Liver (tissue), 8 donors: ENCODE measurements at regions not wholly inside any gene's neighbourhood (a gene's known extent, or its start where the extent isn't known, plus 50 kb on each side); places are given as distances from the start of the nearest gene placed in this dataset.

Experiments used
- DNase-seq: peaks from one replicate; pipeline ENCODE4 v3.0.0-alpha.2; 2017; ENCODE audit warnings: low spot score
- H3K27ac ChIP-seq, 2 donors: one replicate each; pipeline ENCODE4 v1.7.0; 2013; ENCODE audit warnings: inconsistent platforms in 2 of 2, low read length in 2 of 2, control low read depth in 1 of 2, low read depth in 1 of 2, mild to moderate bottlenecking in 1 of 2
- H3K27me3 ChIP-seq, 4 donors: one replicate each; pipeline versions ENCODE4 v1.6.1 to v1.7.0; 2013; ENCODE audit warnings: low read length in 3 of 4, inconsistent platforms in 1 of 4, mild to moderate bottlenecking in 1 of 4, moderate library complexity in 1 of 4; ENCODE audit not compliant: control insufficient read depth in 4 of 4, insufficient read depth in 4 of 4
- H3K36me3 ChIP-seq, 4 donors: one replicate each; pipeline versions ENCODE4 v1.6.1 to v1.7.0; 2013; ENCODE audit warnings: low read length in 3 of 4, mild to moderate bottlenecking in 3 of 4, low read depth in 1 of 4, moderate library complexity in 1 of 4; ENCODE audit not compliant: control insufficient read depth in 4 of 4, insufficient read depth in 3 of 4
- H3K4me1 ChIP-seq, 4 donors: one replicate each; pipeline versions ENCODE4 v1.6.1 to v1.7.0; 2013; ENCODE audit warnings: low read length in 3 of 4, mild to moderate bottlenecking in 3 of 4, moderate library complexity in 1 of 4; ENCODE audit not compliant: control insufficient read depth in 4 of 4, insufficient read depth in 4 of 4
- H3K4me3 ChIP-seq, 3 donors: one replicate each; pipeline versions ENCODE4 v1.6.1 to v1.7.0; 2013; ENCODE audit warnings: low read length in 3 of 3, control low read depth in 1 of 3, low read depth in 1 of 3, mild to moderate bottlenecking in 1 of 3
- H3K9ac ChIP-seq, 2 donors: one replicate each; pipeline ENCODE4 v1.7.0; 2013; ENCODE audit warnings: low read length in 2 of 2, mild to moderate bottlenecking in 2 of 2, moderate library complexity in 2 of 2, control low read depth in 1 of 2, low read depth in 1 of 2
- H3K9me3 ChIP-seq, 4 donors: one replicate each; pipeline versions ENCODE4 v1.6.1 to v1.7.0; 2013; ENCODE audit warnings: low read length in 3 of 4; ENCODE audit not compliant: control insufficient read depth in 4 of 4
- GABPA ChIP-seq, 2 donors: IDR thresholded peaks in 1 of 2; conservative IDR thresholded peaks in 1 of 2; 2 replicates each; pipeline ENCODE4 v1.6.1; 2016; ENCODE audit warnings: antibody characterized with exemption in 2 of 2, mild to moderate bottlenecking in 1 of 2, moderate library complexity in 1 of 2
- HNF4G ChIP-seq: IDR thresholded peaks from 2 replicates; pipeline ENCODE4 v1.6.1; 2016; ENCODE audit warnings: antibody characterized with exemption
- JUND ChIP-seq, 2 donors: IDR thresholded peaks; 2 replicates each; pipeline ENCODE4 v1.6.1; 2016; ENCODE audit warnings: antibody characterized with exemption in 2 of 2
- RXRA ChIP-seq, 2 donors: IDR thresholded peaks; 2 replicates each; pipeline ENCODE4 v1.6.1; 2017 to 2018; ENCODE audit warnings: antibody characterized with exemption in 2 of 2, mild to moderate bottlenecking in 1 of 2
- SP1 ChIP-seq: IDR thresholded peaks from 2 replicates; pipeline ENCODE4 v1.6.1; 2018; ENCODE audit warnings: antibody characterized with exemption, mild to moderate bottlenecking
- TAF1 ChIP-seq: conservative IDR thresholded peaks from 2 replicates; pipeline ENCODE4 v1.6.1; 2016; ENCODE audit warnings: antibody characterized with exemption, mild to moderate bottlenecking
- WGBS: extraction: QIAGEN DNeasy Blood & Tissue Kit; methylation state at CpG from one replicate; pipeline ENCODE4 v1.1.7; 2013; 5-methylcytosine and 5-hydroxymethylcytosine counted together
- TF ChIP-seq, protein P1 (sequence below): IDR thresholded peaks from 2 replicates; pipeline ENCODE4 v1.6.1; 2016; ENCODE audit warnings: antibody characterized with exemption, mild to moderate bottlenecking
- TF ChIP-seq, protein P2 (sequence below): fragments of 150-350 bp; IDR thresholded peaks from 2 replicates; pipeline ENCODE4 v1.5.1; 2017; ENCODE audit warnings: improper control_type of control experiment, low read depth, low read length; ENCODE audit not compliant: missing input control
- TF ChIP-seq, protein P3 (sequence below): IDR thresholded peaks from 2 replicates; pipeline ENCODE4 v1.6.1; 2016; ENCODE audit warnings: antibody characterized with exemption
- TF ChIP-seq, protein P4 (sequence below): IDR thresholded peaks from 2 replicates; pipeline ENCODE4 v1.6.1; 2016; ENCODE audit warnings: antibody characterized with exemption
- donor health status: healthy.
- donor health status: healthy.
- donor health status: healthy.
- donor health status: healthy.
- donor health status: healthy.

DNA sequence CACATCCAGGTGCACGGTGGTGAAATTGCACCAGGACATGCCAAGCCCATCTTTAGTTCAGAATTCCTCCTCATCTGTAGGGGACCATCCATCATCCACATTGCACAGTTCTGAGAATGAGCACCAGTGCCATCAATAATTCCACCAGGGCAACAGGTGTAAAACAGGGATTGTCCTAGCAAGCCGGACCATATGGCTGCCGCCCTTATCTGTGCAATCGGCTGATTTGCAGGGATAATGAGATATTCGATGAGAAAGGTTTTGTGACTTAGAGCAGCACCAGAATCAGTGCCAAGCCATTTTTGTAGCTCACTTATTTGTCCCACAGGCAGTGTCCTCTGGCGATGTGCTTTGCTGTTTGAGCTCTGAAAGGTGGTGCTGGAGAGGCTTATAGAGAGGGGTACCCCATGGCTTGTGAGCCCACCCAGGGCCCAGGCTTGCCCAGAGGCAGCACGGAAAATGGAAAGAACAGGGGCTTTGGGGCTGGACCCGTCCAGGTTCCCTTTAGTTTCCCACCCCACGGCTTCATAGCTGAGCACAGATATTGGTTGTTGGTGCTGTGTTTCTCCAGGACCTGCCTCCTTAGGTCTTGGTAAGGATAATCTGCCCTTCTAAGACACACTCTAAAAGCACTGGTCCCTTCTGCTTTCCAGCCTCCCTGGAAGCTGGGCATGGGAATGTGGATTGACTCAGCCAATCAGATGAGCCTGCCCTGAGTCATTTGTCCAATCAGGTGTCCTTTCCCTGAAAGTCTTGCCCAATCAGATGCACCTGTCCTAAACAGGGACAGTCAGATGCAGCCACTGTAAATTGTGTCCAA is 84.0 kb upstream of the SHANK2 start:
- WGBS = 88% methylated on average over 9 of the region's 9 CpGs
- TF ChIP-seq GABPA (IDR thresholded peaks at IDR 0.05 in 1 of 2, conservative IDR thresholded peaks at IDR 0.05 in 1 of 2) (no peak), HNF4G (no peak), SP1 (no peak), TAF1 (no peak)
- TF ChIP-seq, protein P1, sequence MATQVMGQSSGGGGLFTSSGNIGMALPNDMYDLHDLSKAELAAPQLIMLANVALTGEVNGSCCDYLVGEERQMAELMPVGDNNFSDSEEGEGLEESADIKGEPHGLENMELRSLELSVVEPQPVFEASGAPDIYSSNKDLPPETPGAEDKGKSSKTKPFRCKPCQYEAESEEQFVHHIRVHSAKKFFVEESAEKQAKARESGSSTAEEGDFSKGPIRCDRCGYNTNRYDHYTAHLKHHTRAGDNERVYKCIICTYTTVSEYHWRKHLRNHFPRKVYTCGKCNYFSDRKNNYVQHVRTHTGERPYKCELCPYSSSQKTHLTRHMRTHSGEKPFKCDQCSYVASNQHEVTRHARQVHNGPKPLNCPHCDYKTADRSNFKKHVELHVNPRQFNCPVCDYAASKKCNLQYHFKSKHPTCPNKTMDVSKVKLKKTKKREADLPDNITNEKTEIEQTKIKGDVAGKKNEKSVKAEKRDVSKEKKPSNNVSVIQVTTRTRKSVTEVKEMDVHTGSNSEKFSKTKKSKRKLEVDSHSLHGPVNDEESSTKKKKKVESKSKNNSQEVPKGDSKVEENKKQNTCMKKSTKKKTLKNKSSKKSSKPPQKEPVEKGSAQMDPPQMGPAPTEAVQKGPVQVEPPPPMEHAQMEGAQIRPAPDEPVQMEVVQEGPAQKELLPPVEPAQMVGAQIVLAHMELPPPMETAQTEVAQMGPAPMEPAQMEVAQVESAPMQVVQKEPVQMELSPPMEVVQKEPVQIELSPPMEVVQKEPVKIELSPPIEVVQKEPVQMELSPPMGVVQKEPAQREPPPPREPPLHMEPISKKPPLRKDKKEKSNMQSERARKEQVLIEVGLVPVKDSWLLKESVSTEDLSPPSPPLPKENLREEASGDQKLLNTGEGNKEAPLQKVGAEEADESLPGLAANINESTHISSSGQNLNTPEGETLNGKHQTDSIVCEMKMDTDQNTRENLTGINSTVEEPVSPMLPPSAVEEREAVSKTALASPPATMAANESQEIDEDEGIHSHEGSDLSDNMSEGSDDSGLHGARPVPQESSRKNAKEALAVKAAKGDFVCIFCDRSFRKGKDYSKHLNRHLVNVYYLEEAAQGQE = no peak
- TF ChIP-seq, protein P2, sequence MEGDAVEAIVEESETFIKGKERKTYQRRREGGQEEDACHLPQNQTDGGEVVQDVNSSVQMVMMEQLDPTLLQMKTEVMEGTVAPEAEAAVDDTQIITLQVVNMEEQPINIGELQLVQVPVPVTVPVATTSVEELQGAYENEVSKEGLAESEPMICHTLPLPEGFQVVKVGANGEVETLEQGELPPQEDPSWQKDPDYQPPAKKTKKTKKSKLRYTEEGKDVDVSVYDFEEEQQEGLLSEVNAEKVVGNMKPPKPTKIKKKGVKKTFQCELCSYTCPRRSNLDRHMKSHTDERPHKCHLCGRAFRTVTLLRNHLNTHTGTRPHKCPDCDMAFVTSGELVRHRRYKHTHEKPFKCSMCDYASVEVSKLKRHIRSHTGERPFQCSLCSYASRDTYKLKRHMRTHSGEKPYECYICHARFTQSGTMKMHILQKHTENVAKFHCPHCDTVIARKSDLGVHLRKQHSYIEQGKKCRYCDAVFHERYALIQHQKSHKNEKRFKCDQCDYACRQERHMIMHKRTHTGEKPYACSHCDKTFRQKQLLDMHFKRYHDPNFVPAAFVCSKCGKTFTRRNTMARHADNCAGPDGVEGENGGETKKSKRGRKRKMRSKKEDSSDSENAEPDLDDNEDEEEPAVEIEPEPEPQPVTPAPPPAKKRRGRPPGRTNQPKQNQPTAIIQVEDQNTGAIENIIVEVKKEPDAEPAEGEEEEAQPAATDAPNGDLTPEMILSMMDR = no peak

DNA sequence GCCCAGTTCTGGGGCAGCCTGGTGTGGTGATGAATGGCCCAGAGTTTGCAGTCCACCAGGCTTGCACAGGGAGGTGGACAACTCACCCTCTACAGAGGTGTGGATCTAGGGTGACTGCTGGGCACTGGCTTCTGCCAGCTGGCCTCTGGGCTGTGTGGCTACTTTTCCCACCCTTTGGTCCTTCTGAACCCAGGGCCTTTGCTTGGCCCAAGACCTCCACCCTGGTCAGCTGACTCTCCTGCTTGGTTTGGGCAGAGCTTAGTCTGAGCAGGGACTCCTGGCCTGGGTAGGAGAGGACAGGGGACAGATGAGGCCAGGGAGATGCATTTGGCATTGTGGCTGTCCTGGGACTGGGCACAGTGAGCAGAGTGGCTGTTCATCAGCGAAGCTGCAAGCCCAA is 83.0 kb upstream of the SHANK2 start:
- H3K9ac ChIP-seq = no peak overlapping the region
- WGBS = 85% methylated on average over 1 of the region's 1 CpG
- H3K9me3 ChIP-seq = no peaks in the 10 kb centered on the region
- no peak overlapping the region for H3K4me3 ChIP-seq
- no peaks in the 10 kb centered on the region for H3K27me3 ChIP-seq
- no peak for DNase-seq
- H3K4me1 ChIP-seq = no peaks in the 10 kb centered on the region
- no peaks in the 10 kb centered on the region for H3K36me3 ChIP-seq
- TF ChIP-seq JUND (IDR thresholded peaks at IDR 0.05) = no peak
- TF ChIP-seq, protein P3, sequence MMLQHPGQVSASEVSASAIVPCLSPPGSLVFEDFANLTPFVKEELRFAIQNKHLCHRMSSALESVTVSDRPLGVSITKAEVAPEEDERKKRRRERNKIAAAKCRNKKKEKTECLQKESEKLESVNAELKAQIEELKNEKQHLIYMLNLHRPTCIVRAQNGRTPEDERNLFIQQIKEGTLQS = no peak
- no peak overlapping the region for H3K27ac ChIP-seq

More for the DNA sequence above, 84.0 kb upstream of the SHANK2 start:
- Histone ChIP-seq H3K9me3 (no peaks in the 10 kb centered on the region), H3K4me3 (no peak overlapping the region), H3K4me1 (no peaks in the 10 kb centered on the region), H3K27me3 (no peaks in the 10 kb centered on the region), H3K36me3 (no peaks in the 10 kb centered on the region), H3K9ac (no peak overlapping the region), H3K27ac (no peak overlapping the region)
- DNase-seq = no peak

DNA sequence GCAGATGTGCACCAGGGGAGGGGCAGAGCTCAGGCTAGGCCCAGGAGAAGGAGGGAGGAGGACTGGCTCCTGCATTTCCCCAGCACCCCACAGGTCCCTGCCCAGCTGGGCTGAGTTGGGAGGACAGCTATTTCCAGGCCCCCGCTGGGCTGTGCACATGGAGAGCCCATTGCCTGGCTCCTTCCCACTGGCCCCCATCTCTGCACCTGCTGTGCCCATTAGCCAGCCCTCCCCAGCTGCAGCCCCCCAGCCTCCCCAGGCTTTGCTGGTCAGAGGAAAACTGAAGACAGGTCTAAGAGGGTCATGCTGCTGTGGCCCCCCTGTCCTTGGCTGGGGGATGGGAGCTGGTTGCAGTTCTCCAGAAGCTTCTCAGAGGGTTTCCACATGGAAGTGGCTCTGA is 81.8 kb upstream of the SHANK2 start:
- 97% methylated on average over 1 of the region's 1 CpG for WGBS
- H3K4me1 ChIP-seq = no peaks in the 10 kb centered on the region
- no peaks in the 10 kb centered on the region for H3K36me3 ChIP-seq
- H3K9me3 ChIP-seq = no peaks in the 10 kb centered on the region
- no peak overlapping the region for H3K4me3 ChIP-seq
- no peak overlapping the region for H3K27ac ChIP-seq
- H3K27me3 ChIP-seq = no peaks in the 10 kb centered on the region
- H3K9ac ChIP-seq = no peak overlapping the region
- DNase-seq = no peak
- TF ChIP-seq GABPA (IDR thresholded peaks at IDR 0.05 in 1 of 2, conservative IDR thresholded peaks at IDR 0.05 in 1 of 2) = no peak
- TF ChIP-seq, protein P4, sequence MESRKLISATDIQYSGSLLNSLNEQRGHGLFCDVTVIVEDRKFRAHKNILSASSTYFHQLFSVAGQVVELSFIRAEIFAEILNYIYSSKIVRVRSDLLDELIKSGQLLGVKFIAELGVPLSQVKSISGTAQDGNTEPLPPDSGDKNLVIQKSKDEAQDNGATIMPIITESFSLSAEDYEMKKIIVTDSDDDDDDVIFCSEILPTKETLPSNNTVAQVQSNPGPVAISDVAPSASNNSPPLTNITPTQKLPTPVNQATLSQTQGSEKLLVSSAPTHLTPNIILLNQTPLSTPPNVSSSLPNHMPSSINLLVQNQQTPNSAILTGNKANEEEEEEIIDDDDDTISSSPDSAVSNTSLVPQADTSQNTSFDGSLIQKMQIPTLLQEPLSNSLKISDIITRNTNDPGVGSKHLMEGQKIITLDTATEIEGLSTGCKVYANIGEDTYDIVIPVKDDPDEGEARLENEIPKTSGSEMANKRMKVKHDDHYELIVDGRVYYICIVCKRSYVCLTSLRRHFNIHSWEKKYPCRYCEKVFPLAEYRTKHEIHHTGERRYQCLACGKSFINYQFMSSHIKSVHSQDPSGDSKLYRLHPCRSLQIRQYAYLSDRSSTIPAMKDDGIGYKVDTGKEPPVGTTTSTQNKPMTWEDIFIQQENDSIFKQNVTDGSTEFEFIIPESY = no peak
- TF ChIP-seq JUND (IDR thresholded peaks at IDR 0.05) = no peak
- TF ChIP-seq, protein P1 = no peak
- TF ChIP-seq, protein P2 = no peak
- no peak for TF ChIP-seq RXRA (IDR thresholded peaks at IDR 0.05)
- TF ChIP-seq HNF4G = no peak
